Uterus (tissue), 3 donors: ENCODE measurements at regions not wholly inside any gene's neighbourhood (a gene's known extent, or its start where the extent isn't known, plus 50 kb on each side); places are given as distances from the start of the nearest gene placed in this dataset.

ENCODE experiments used
- DNase-seq, 2 donors: peaks; one replicate each; pipeline ENCODE4 v3.0.0-alpha.2; 2019 to 2020
- H3K27ac ChIP-seq, 2 donors: fragments of 200-600 bp; sonication (generic); 1 replicate in 1 of 2; 2 replicates in 1 of 2; pipeline ENCODE4 v1.5.1; 2016 to 2018
- H3K27me3 ChIP-seq, 2 donors: fragments of 200-600 bp; sonication (generic); one replicate each; pipeline ENCODE4 v1.5.1; 2018 to 2019; ENCODE audit warnings: control low read depth in 1 of 2
- H3K36me3 ChIP-seq, 2 donors: fragments of 200-600 bp; sonication (generic); one replicate each; pipeline ENCODE4 v1.5.1; 2019; ENCODE audit warnings: control low read depth in 1 of 2
- H3K4me1 ChIP-seq, 2 donors: fragments of 200-600 bp; sonication (generic); one replicate each; pipeline ENCODE4 v1.5.1; 2018 to 2019; ENCODE audit warnings: control low read depth in 1 of 2
- H3K4me3 ChIP-seq, 2 donors: fragments of 200-600 bp; sonication (generic); 1 replicate in 1 of 2; 2 replicates in 1 of 2; pipeline ENCODE4 v1.5.1; 2018 to 2019; ENCODE audit warnings: mild to moderate bottlenecking in 1 of 2
- H3K9me3 ChIP-seq, 2 donors: fragments of 200-600 bp; sonication (generic); one replicate each; pipeline ENCODE4 v1.5.1; 2019; ENCODE audit warnings: control low read depth in 1 of 2
- CTCF ChIP-seq, 4 experiments: fragments of 200-600 bp in 2 of 4; fragments of 450-650 bp in 2 of 4; sonication (generic) in 2 of 4; IDR thresholded peaks; one replicate each; pipeline ENCODE4 v1.5.1; 2016 to 2019; ENCODE audit warnings: antibody characterized with exemption in 4 of 4, mild to moderate bottlenecking in 2 of 4, moderate library complexity in 1 of 4
- POLR2A ChIP-seq, 2 donors: fragments of 450-650 bp; IDR thresholded peaks; one replicate each; pipeline ENCODE4 v1.6.1; 2016; ENCODE audit warnings: antibody characterized with exemption in 2 of 2, mild to moderate bottlenecking in 1 of 2, moderate library complexity in 1 of 2
- intact Hi-C: fragments of 100-400 bp; cut with DNase I; formaldehyde crosslinking; loops from one replicate; pipeline ENCODE4 v1.15.1; 2023; ENCODE audit warnings: low total_unique reads
- donor health status: DM: yes; HTN: yes; CAD: no.

- Histone ChIP-seq H3K4me3 (no peak overlapping the region), H3K9me3 (no peaks in the 10 kb centered on the region), H3K4me1 (peaks cover 0 to 3% of the 10 kb centered on the region in 2 donors), H3K36me3 (no peaks in the 10 kb centered on the region), H3K27me3 (no peaks in the 10 kb centered on the region), H3K27ac (no peak overlapping the region)
- intact Hi-C loops: no loop called here
- peak in 1 of 2 donors; percentile 9 for DNase-seq
- TF ChIP-seq POLR2A (IDR thresholded peaks at IDR 0.05) (no peak), CTCF (IDR thresholded peaks at IDR 0.05) (no peak)
Observed at GRCh38 chr2:239717706-239718105, 307.4 kb downstream of the NDUFA10 start.

- TF ChIP-seq POLR2A (IDR thresholded peaks at IDR 0.05): no peak
- no peak for TF ChIP-seq CTCF (IDR thresholded peaks at IDR 0.05)
- no peaks in the 10 kb centered on the region for H3K36me3 ChIP-seq
- intact Hi-C loops: no loop called here
- no peaks in the 10 kb centered on the region for H3K27me3 ChIP-seq
- peak in 1 of 2 donors; percentile 5 for DNase-seq
- H3K27ac ChIP-seq: no peak overlapping the region
- H3K9me3 ChIP-seq: no peaks in the 10 kb centered on the region
- H3K4me1 ChIP-seq: peaks cover 0 to 3% of the 10 kb centered on the region in 2 donors
- no peak overlapping the region for H3K4me3 ChIP-seq
Observed at GRCh38 chr2:239717319-239717675, 307.8 kb downstream of the NDUFA10 start.

GRCh38 chr2:239716536-239717318 is 308.4 kb downstream of the NDUFA10 start:
- Histone ChIP-seq H3K36me3 (no peaks in the 10 kb centered on the region), H3K27ac (no peak overlapping the region), H3K9me3 (no peaks in the 10 kb centered on the region), H3K27me3 (no peaks in the 10 kb centered on the region), H3K4me3 (no peak overlapping the region), H3K4me1 (peaks cover 0 to 3% of the 10 kb centered on the region in 2 donors)
- DNase-seq: peak in 1 of 2 donors; percentile 25
- TF ChIP-seq POLR2A (IDR thresholded peaks at IDR 0.05) (no peak), CTCF (IDR thresholded peaks at IDR 0.05) (no peak)
- intact Hi-C loops: no loop called here

- TF ChIP-seq POLR2A (IDR thresholded peaks at IDR 0.05): no peak
- no peak for TF ChIP-seq CTCF (IDR thresholded peaks at IDR 0.05)
- Histone ChIP-seq H3K9me3 (no peaks in the 10 kb centered on the region), H3K27me3 (no peaks in the 10 kb centered on the region), H3K36me3 (no peaks in the 10 kb centered on the region), H3K27ac (no peak overlapping the region), H3K4me3 (no peak overlapping the region), H3K4me1 (peaks cover 0 to 3% of the 10 kb centered on the region in 2 donors)
- DNase-seq: no peak
- intact Hi-C loops: no loop called here
Observed at GRCh38 chr2:239716009-239716408, 309.1 kb downstream of the NDUFA10 start.

GRCh38 chr2:239715606-239716005 is 309.5 kb downstream of the NDUFA10 start:
- Histone ChIP-seq H3K36me3 (no peaks in the 10 kb centered on the region), H3K9me3 (no peaks in the 10 kb centered on the region), H3K4me1 (peaks cover 0 to 3% of the 10 kb centered on the region in 2 donors), H3K27ac (no peak overlapping the region), H3K4me3 (no peak overlapping the region), H3K27me3 (no peaks in the 10 kb centered on the region)
- intact Hi-C loops: no loop called here
- DNase-seq: peak in 1 of 2 donors; percentile 9
- TF ChIP-seq CTCF (IDR thresholded peaks at IDR 0.05): no peak
- TF ChIP-seq POLR2A (IDR thresholded peaks at IDR 0.05): no peak
